GM21619 (cell line): ENCODE measurements at regions not wholly inside any gene's neighbourhood (a gene's known extent, or its start where the extent isn't known, plus 50 kb on each side); places are given as distances from the start of the nearest gene placed in this dataset.

ENCODE experiments used
- ATAC-seq: cut with Tn5 transposase; IDR thresholded peaks from one replicate; pipeline ENCODE4 v1.9.1; 2021; ENCODE audit not compliant: unreplicated experiment

DNA sequence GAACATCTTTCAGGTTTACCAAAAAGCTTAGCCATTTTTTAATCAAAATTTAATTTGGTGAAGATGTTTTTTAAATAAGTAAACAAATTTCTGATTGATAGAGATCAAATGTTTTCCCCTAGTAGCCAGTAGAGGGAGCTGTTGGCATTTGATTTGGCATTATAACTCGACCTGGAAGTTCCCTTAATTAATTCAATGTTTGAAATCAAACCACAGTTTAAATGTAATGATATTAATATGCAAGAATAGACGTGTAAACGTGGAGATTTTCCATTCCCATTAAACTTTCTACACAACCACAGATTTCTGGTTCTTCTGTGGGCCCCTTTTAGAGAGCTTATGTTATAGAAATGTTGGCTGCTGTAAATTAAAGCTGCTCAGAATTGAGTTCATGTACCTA, 148.1 kb upstream of the MPDZ start:
- no peak for ATAC-seq

DNA sequence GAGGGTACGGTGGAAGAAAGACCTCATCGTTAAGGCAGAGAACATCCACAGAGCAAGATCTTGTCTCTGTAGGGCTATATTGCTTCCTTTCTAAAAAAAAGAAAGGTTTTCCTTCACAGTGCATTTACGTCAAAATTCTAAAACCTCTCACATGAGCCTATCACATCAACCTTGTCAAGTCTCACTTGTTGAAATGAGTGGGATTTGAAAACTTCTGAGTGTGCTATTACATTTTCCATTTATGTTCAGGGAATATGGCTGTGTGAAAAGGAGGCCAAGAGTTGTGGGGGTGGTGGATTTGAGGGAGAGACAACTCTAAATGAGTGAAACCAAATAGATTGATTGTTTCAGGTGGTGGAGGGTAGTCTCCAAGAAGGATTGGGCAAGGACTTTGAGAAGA, 147.1 kb upstream of the MPDZ start:
- ATAC-seq = no peak

DNA sequence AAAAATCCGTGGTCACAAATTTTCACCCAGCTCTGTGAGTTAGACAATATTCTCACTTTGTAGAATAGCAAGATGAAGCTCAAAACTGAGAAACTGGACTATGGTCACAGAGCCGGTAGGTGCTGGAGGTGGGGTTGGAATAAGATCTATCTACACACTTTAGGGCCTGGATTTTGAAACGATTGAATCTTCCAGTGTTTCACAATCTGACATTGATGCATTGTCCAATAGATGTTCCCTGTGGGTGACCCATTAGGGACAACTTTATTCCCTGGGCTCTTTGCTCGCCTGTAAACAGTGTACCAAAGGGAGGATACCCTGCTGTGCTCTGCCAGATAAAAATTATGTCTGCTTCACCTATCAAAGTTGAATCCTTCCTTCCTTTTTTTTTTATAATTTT, 145.4 kb upstream of the MPDZ start:
- ATAC-seq = no peak

DNA sequence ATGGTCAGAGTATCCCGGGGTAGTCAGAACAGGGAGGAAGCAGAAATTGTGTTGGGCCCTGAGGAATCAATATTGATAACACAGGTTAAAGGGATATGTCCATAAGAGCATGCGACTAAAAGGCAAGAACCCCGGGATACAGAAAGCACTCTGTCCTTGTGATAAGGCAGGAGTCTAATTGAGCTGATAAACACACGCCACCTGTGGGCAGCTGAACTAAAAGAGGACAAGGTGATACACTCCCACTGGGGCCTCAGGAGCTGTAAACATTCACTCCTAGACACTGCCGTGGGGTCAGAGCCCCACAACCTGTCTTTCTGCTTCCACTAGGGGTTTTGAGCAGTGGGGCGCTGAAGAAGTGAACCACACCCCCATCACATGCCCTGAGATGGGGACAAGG, 144.7 kb upstream of the MPDZ start:
- no peak for ATAC-seq

DNA sequence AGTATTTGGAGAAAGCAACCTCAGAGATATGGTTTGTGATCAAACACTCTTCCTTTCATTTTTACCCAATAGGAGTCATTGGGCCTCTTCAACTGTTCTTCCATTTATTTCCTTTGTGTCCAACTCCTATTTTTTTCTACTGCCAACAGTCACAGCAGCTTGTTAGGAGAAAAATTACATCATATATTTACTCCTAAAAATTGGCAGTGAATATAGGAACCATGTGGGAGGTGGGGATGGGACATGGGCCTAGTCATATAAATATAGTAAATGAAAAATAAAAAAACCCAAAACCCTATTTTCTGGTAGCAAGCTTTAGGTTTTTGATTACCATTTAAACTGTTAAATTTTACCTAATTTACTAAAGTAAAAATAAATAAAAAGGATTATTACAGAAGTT, 134.9 kb upstream of the MPDZ start:
- no peak for ATAC-seq

DNA sequence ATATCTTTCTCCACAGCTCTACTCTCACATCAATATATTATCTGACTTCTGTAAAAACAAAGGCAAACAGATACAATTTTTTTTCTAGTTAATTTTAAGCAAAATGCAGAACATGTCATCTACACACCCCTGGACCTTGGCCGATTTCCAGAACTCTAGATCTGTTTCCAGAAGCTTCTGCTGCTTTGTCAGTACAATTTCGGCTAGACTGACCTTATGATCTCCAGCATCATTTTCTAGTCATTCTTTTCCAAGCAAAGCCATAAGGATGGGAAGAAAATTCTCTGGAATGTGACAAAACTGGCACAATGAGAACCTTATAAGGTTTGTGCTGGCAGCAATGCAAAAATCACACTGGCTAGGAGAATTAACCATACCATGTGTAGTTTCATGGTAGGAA, 132.8 kb upstream of the MPDZ start:
- no peak for ATAC-seq

DNA sequence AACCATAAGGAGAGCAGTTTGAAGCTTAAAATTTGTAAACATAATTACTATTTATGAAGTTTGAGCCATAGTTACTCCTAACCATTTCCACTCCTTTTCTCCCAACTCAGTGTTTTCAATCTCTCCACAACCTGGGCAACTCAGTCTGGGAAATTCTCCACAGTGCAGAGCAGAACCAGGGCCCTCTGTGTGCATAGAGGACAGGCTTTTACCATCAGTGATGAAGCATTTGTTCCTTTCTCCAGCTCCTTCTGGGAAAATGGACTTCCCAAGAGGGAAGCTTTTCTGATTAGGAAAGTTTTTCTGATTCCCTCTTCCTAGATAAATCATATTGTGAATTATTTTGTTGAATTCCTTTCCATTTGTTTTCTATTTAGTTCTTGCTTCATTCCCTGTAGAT, 132.3 kb upstream of the MPDZ start:
- no peak for ATAC-seq

DNA sequence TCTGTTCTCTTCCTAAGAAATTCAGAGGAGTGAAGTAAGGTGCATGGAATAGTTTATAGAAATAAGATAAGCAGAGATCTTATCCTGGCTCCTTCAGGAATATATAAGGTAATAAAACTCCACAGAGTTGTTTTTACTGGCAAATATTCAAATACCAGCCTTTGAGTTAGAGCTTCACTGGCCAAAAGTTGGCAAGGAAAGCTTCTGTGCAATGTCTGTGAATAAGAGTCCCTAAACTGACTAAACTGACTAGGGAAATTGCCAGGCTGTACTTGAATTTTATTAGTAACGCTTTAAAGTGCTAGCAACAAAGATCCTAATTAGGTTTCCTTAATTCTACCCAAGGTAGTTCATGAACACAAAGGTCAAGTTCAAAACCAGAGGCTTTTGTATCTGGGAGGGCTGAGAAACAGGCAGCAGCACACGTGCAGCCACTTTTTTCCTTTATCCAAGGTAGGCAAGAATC, 131.1 kb upstream of the MPDZ start:
- no peak for ATAC-seq

DNA sequence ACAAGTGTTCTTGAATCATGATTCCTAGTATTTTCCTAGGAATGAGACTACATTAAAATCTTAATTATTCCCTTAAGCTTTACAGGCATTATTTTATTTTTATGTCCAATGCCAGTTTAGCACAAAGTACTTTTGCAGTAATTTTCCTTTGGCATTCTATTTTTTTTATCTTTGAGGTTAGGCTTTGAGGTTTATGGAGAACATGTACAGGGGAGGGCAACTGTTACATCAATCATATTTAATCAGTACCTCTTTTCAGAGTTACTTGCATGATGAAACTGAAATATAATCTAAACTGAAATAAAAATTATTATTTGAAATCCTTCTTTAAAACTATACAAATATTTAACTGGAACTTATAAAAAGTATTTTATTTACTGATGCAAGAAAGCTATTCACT, 118.2 kb upstream of the MPDZ start:
- no peak for ATAC-seq

DNA sequence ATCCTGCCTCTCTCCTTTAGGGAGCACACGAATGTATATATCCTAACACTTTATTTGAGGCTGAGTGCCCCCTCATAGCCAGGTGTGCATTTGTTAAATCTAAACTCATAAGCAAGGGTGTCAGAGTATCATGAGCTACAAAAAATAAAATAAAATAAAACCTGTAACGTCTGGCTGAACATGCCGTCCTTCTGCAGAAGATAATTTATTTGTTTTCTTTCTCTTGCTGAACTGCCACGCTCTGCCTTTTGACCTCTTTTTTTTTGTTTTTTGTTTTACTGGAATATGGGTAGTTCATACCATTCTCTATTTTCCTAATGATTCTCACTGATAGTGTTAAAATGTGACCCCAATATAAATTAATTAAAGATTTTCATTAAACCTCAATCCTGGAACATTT, 117.7 kb upstream of the MPDZ start:
- ATAC-seq = no peak

DNA sequence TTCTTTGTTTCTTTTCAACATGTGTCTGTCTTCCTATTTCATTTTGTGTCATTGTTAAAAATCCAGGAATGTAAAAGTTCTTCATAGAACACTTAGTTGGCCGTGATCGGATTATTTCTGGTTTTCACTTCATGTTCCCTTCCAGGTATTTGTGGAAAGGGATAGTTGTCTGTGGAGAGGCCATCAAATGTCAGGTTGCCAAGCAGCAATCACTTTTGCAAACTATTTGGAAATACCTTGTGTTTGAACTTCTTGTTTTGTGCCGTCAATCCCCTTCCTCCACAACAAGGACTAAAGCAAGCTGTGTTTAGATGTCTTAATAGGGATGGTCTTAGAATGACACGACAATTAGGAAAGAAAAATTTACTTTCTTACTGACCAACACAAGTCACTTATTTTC, 116.9 kb upstream of the MPDZ start:
- ATAC-seq = no peak

DNA sequence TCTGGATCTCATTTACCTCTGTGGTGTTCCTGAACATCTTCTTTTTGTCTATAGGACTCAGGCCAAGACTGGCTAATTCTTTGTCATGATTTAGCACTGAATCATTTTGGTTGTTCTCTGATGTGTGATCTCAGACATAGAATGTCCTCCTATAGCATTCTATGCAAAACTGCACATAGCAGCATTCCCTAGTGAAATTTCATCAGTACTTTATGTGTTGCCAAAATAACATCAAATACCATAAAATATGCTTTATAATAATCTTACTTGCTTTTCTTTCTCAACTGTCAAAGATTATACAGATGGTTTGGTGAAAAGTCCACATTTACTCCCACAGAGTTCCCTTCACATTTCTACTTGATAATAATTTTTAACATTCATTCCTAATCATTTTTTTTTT, 115.7 kb upstream of the MPDZ start:
- no peak for ATAC-seq

DNA sequence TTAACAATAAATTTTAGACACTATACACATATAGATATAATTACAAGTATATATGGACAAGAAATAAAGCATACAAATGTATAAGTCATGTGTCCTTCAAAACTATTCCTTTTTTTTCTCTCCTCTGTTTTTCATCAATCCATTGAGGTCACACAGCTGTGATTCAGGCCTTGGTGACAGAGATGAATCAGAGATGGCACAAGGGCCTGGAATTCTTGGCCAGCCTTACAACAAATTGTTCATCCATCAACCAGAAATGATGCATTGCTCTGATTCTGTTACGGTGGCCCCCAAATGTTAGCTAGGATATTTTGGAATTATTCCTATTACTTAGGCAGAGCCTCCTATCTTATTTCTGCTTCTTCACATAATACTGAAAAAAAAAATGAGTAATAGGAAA, 108.7 kb upstream of the MPDZ start:
- no peak for ATAC-seq

DNA sequence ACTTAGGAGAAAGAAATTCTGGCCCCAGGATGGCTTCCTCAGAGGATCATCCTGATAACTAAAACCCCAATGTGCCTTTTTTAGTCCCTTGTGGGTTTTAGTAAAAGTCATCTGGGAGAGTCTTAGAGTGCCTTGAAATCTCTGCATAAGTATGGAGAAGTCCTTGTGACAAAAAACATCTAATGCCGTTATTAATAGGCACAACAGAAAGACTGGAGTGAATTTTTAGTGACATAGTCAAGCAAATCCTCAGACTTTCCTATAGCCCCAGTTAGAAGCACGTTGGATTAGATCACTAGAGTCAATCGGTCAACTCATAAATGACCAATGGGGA, 108.2 kb upstream of the MPDZ start:
- no peak for ATAC-seq

DNA sequence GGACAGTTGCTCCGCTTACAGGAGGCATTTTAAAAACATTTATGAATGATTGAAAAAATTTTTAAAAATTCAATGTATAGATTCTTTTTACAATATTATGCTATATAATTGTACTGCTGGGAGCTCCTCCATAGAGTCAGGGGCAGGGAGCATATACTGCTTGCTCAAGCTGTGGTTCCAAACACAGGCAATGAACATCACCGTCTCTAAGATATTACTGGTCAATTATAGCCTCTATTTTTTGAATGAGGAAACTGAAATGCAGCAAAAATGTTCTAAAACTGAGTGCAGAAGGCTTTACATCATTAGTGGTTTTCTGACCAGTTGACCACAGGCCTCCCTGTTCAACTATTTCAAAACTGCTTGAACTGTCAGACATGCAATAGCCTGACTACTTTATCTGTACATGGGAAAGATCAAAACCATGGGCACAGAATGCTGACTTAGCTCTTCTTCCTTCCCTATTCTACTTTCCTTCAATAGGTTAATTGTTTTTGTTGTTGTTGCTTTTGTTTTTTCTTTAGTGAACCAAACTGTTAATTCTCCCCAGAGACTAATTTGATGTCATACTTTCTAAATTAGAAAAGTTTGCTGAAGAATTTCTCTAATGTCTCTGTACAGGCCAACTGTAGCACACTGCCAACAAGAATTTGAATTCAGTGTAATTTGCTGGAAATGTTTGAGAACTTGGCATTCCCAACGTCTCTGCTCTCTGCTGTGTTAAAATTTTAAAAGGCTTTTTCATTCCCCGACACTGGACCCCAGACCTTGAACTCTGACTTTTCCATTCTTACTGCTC, 107.6 kb upstream of the MPDZ start:
- no peak for ATAC-seq

DNA sequence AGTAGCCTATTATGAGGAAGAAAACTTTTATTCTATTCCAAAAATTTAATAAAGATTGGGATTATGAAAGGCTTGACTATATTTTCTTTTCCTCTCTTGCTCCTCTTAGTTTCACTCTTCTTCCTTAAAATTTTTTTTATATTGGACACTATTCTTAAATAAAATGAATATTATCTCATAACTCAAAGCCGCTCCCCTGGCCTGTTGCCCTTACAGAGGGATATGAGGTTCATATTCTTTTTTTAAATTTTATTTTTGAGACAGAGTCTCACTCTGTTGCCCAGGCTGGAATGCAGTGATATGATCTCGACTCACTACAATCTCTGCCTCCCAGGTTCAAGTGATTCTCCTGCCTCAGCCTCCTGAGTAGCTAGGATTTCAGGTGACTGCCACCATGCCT, 106.8 kb upstream of the MPDZ start:
- ATAC-seq = no peak

DNA sequence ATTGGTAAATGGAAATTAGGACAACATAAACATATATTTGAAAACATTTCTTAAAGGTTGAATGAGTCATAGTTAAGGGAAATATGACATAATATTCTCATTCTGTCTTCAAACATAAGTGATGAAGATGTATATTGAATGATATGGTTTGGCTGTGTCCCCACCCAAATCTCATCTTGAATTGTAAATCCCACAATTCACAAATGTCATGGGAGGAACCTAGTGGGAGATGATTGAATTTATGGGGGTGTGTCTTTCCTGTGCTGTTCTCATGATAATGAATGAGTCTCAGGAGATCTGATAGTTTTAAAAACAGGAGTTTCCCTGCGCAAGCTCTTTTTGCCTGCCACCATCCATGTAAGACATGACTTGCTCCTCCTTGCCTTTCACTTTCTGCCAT, 104.4 kb upstream of the MPDZ start:
- no peak for ATAC-seq

DNA sequence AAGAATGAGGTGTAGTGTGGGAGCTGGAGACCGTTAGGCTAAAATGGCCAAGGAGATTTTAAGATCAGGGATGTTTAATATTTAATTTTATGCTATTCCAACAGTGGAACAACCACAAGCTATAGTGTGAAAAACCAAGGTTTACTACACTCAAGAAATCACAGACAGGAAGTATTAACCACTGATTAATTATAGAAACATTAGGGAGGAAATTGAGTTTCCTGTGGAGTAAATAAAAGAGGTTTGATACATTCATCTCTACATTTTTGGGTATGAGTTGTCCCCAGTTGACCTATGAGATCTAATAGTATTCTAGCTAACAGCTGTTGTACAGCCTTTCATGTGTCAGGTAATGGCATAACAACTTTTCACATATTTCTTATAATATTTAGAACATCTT, 103.7 kb upstream of the MPDZ start:
- no peak for ATAC-seq

DNA sequence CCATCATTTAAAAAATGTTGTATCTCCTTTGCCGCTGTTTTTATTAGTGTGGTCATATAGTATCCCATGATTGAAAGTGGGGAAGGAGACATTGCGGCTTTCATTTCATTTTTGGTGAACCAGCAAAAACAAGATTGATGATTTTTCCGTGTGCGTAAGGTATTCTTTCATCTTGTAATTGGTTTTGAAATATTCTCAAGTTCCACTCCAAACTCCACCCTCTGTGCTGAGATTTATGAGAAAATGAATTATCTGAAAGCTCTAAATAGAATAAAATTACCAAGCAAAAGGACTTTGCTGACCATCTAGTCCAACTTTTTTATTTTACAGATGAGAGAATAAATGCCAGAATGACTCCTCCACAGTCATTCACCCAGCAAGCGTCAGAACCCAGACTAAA, 103.1 kb upstream of the MPDZ start:
- ATAC-seq = no peak

DNA sequence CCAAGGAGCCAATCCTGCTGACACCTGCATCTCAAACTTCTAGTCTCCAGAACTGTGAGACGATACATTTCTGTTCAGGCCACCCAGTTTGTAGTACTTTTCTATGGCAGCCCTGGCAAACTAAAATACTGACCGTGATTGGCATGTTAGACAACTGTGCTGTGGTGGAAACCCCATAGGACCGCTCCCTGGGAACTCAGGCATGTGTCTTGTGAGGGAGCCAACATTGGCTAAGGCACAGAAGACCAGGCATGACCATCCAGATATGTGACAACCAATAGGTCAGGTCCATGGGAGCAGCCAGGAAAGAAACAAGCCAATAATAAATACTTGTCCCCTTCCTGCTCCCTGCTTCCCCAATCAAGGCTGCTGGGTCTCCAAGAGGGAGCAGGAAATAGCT, 101.4 kb upstream of the MPDZ start:
- ATAC-seq = no peak

DNA sequence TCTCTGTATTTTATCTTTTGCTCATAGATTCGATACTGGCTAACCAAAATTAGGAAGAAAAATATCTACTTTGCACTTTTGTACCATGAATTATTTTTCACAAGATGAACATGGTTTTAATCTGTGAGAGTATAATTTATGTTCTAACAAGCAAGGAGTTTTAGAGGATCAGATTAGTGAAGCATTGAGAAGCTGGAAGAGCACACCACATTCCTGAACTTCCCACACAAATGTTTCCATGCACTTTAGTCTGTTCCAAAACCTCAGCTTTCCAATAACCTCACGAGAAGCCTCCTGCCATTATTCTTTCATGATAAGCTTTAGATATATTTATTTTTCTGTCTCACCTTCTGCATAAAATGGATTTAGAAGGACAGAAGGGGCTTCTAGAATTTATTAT, 98.7 kb upstream of the MPDZ start:
- ATAC-seq = no peak

DNA sequence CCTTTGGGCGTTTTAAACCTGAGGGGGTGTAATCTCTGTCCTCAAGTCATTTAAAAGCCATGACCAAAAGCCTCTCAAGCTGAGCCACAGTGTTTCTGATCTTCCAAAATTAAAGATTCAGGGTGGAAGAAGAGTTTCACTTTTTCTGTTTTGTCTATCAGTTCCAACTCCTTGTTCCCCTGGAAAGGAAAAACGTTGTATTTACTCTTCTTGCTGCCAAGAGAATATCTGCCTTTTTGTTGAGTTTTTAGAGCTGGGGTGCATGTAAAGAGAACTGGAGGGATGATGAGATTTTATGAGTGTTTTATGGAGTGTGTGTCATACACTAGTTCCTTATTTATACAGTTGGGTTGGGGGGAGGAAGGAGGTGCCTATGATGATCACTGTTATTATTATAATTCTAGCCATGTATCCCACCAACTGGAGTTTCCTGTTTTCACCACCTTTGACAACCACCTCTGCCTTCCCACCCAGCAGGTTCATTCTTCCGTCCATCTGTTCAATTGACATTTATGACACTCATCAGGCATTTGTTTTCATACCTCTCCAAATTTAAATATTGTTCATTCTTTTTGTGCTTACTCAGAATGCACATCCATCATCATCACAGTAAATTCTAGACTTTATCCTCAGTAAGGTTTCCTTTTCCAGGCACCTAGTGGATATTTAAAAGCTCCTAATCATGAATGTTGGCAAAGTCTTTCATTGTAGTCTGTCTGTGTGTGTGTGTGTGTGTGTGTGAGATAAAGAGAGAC, 97.9 kb upstream of the MPDZ start:
- ATAC-seq = no peak

DNA sequence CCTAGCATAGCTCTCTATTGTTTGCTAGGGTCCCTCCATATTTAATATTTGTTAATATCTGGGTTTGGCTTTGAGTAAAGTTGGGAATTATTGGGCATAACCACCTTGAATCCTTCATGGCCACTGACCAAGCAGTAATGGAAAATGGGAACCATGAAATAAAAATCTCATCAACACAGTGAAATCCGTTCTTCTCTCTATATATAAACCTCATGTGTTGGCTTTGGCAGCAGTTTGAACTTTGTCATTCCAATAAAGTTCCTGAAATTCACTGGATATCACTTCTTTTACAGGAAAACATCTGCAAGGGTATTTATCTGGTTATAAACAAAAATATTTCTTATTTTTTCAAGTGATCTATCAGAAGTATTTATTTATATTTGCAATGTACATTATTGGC, 93.0 kb upstream of the MPDZ start:
- ATAC-seq = no peak
